ENCODE measurements at regions not wholly inside any gene's neighbourhood (a gene's known extent, or its start where the extent isn't known, plus 50 kb on each side); places are given as distances from the start of the nearest gene placed in this dataset.

DNA sequence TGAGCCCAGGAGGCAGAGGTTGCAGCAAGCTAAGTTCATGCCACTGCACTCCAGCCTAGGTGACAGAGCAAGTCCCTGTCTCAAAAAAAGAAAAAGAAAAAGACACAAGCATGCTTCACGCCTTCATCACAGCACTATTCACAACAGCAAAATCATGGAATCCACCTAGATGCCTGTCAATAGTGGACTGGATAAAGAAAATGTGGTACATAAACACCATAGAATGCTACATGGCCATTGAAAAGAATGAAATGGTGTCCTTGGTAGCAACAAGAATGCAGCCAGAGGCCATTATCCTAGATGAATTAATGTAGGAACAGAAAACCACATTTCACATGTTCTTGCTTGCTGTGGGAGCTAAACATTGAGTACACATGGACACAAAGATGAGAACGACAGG lies 392.6 kb downstream of the EIPR1 start:
- no peak overlapping the region for H3K4me3 ChIP-seq (ENCODE audit: control extremely low read depth in 1 of 5, extremely low read depth in 1 of 5, insufficient read depth in 1 of 5, low read depth in 2 of 5, low read length in 4 of 5)
- peaks cover 2% of the 10 kb centered on the region for H3K27me3 Mint-ChIP-seq
- H3K27ac ChIP-seq (ENCODE audit: low read length in 2 of 2) = no peak overlapping the region
- H3K9me3 ChIP-seq (ENCODE audit: control extremely low read depth in 1 of 3, control insufficient read depth in 2 of 3, insufficient read depth in 1 of 3, low read length in 2 of 3) = peaks cover 0 to 1% (median 0%) of the 10 kb centered on the region in 3 donors
- no peak overlapping the region for H3K27ac Mint-ChIP-seq
- no peaks in the 10 kb centered on the region for H3K4me1 ChIP-seq (ENCODE audit: control insufficient read depth in 2 of 2, insufficient read depth in 2 of 2, low read length in 2 of 2)
- intact Hi-C loops (cut with micrococcal nuclease) = no loop called here
- no peak overlapping the region for H3K4me3 Mint-ChIP-seq
- no peak for TF ChIP-seq EZH2 (IDR thresholded peaks at IDR 0.05; ENCODE audit: borderline replicate concordance, insufficient read depth, low read depth, low read length, poor library complexity, severe bottlenecking)
- TF ChIP-seq, protein P1, sequence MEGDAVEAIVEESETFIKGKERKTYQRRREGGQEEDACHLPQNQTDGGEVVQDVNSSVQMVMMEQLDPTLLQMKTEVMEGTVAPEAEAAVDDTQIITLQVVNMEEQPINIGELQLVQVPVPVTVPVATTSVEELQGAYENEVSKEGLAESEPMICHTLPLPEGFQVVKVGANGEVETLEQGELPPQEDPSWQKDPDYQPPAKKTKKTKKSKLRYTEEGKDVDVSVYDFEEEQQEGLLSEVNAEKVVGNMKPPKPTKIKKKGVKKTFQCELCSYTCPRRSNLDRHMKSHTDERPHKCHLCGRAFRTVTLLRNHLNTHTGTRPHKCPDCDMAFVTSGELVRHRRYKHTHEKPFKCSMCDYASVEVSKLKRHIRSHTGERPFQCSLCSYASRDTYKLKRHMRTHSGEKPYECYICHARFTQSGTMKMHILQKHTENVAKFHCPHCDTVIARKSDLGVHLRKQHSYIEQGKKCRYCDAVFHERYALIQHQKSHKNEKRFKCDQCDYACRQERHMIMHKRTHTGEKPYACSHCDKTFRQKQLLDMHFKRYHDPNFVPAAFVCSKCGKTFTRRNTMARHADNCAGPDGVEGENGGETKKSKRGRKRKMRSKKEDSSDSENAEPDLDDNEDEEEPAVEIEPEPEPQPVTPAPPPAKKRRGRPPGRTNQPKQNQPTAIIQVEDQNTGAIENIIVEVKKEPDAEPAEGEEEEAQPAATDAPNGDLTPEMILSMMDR (IDR thresholded peaks at IDR 0.05) = no peak
- WGBS (ENCODE audit: insufficient coverage) = no CpG with 5 or more reads among the region's 2 CpGs
- ATAC-seq (ENCODE audit: low read depth) (no peak), DNase-seq (no peak)
- ChIA-PET POLR2A (no interaction called here), CTCF (no interaction called here)
- H3K9me3 Mint-ChIP-seq (ENCODE audit: insufficient read depth) = no peaks in the 10 kb centered on the region
- no peaks in the 10 kb centered on the region for H4K20me1 ChIP-seq (ENCODE audit: control insufficient read depth, insufficient read depth, low read length, poor library complexity, severe bottlenecking)
- no peaks in the 10 kb centered on the region for H3K36me3 ChIP-seq (replicated peaks in 1 of 2; ENCODE audit: control extremely low read depth in 1 of 2, control insufficient read depth in 1 of 2, extremely low read depth in 1 of 2, insufficient read depth in 2 of 2, low read length in 1 of 2)
- no peaks in the 10 kb centered on the region for H3K4me1 Mint-ChIP-seq
- H3K79me2 ChIP-seq (ENCODE audit: control insufficient read depth, insufficient read depth, low read length) = no peaks in the 10 kb centered on the region
- H3K27me3 ChIP-seq (replicated peaks in 1 of 4; ENCODE audit: control extremely low read depth in 1 of 4, control insufficient read depth in 3 of 4, insufficient read depth in 4 of 4, low read length in 3 of 4) = no peaks in the 10 kb centered on the region
- no peak overlapping the region for H2AFZ ChIP-seq (ENCODE audit: insufficient read depth, low read depth, low read length, poor library complexity, severe bottlenecking)
- no peak overlapping the region for H3K4me2 ChIP-seq (replicated peaks; ENCODE audit: low read depth, low read length, poor library complexity, severe bottlenecking)
- no peak overlapping the region for H3K9ac ChIP-seq (ENCODE audit: low read length)

DNA sequence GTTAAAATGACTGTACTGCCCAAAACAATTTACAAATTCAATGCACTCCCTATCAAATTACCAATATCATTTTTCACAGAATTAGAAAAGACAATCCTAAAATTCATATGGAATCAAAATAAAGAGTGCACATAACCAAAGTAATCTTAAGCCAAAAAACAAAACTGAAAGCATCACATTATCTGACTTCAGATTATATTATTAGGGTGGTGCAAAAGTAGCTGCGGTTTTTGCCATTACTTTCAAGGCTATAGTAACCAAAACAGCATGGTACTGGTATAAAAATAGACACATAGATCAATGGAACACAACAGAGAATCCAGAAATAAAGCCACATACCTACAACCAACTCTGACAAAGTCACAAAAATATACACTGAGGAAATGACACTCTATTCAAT lies 396.6 kb downstream of the EIPR1 start:
- ATAC-seq (ENCODE audit: low read depth) (no peak), DNase-seq (no peak)
- H3K4me1 Mint-ChIP-seq = no peaks in the 10 kb centered on the region
- Histone ChIP-seq H3K4me3 (ENCODE audit: control extremely low read depth in 1 of 5, extremely low read depth in 1 of 5, insufficient read depth in 1 of 5, low read depth in 2 of 5, low read length in 4 of 5) (no peak overlapping the region), H3K9ac (ENCODE audit: low read length) (no peak overlapping the region), H3K4me2 (replicated peaks; ENCODE audit: low read depth, low read length, poor library complexity, severe bottlenecking) (no peak overlapping the region), H3K27me3 (replicated peaks in 1 of 4; ENCODE audit: control extremely low read depth in 1 of 4, control insufficient read depth in 3 of 4, insufficient read depth in 4 of 4, low read length in 3 of 4) (no peaks in the 10 kb centered on the region), H3K79me2 (ENCODE audit: control insufficient read depth, insufficient read depth, low read length) (no peaks in the 10 kb centered on the region), H3K9me3 (ENCODE audit: control extremely low read depth in 1 of 3, control insufficient read depth in 2 of 3, insufficient read depth in 1 of 3, low read length in 2 of 3) (peaks cover 0 to 2% (median 2%) of the 10 kb centered on the region in 3 donors), H2AFZ (ENCODE audit: insufficient read depth, low read depth, low read length, poor library complexity, severe bottlenecking) (no peak overlapping the region), H3K36me3 (replicated peaks in 1 of 2; ENCODE audit: control extremely low read depth in 1 of 2, control insufficient read depth in 1 of 2, extremely low read depth in 1 of 2, insufficient read depth in 2 of 2, low read length in 1 of 2) (no peaks in the 10 kb centered on the region), H3K4me1 (ENCODE audit: control insufficient read depth in 2 of 2, insufficient read depth in 2 of 2, low read length in 2 of 2) (no peaks in the 10 kb centered on the region), H4K20me1 (ENCODE audit: control insufficient read depth, insufficient read depth, low read length, poor library complexity, severe bottlenecking) (no peaks in the 10 kb centered on the region), H3K27ac (ENCODE audit: low read length in 2 of 2) (no peak overlapping the region)
- CTCF ChIA-PET = no interaction called here
- POLR2A ChIA-PET = no interaction called here
- intact Hi-C loops (cut with micrococcal nuclease) = no loop called here
- no peaks in the 10 kb centered on the region for H3K9me3 Mint-ChIP-seq (ENCODE audit: insufficient read depth)
- WGBS (ENCODE audit: insufficient coverage) = no CpG with 5 or more reads among the region's 1 CpG
- peaks cover 4% of the 10 kb centered on the region for H3K27me3 Mint-ChIP-seq
- H3K27ac Mint-ChIP-seq = no peak overlapping the region
- TF ChIP-seq EZH2 (IDR thresholded peaks at IDR 0.05; ENCODE audit: borderline replicate concordance, insufficient read depth, low read depth, low read length, poor library complexity, severe bottlenecking) = no peak
- TF ChIP-seq, protein P1 (IDR thresholded peaks at IDR 0.05) = no peak
- no peak overlapping the region for H3K4me3 Mint-ChIP-seq
